ENCODE measurements at regions not wholly inside any gene's neighbourhood (a gene's known extent, or its start where the extent isn't known, plus 50 kb on each side); places are given as distances from the start of the nearest gene placed in this dataset.

- ChIA-PET CTCF (ENCODE audit: low intra/inter-chr PET ratio) (no interaction called here), POLR2A (interaction anchor here (0.6 kb wide), 1 partner anchor 18 kb away, joined by 3 read pairs; no protein-coding TSS in a partner anchor)
- H3K4me3 ChIP-seq, result no peak overlapping the region
- in situ Hi-C loops (cut with MboI), result no loop called here
- intact Hi-C loops (cut with micrococcal nuclease), result no loop called here
- no peak for DNase-seq (ENCODE audit: extremely low read depth in 1 of 4, low spot score in 3 of 4)
- H3K9ac ChIP-seq (ENCODE audit: insufficient read depth in 1 of 2, low read depth in 2 of 2, low read length in 2 of 2), result no peak overlapping the region
- no peaks in the 10 kb centered on the region for H3K9me3 ChIP-seq (replicated peaks; ENCODE audit: control insufficient read depth, insufficient read depth, low read depth, low read length)
- H3K27ac ChIP-seq (ENCODE audit: extremely low read depth, low read depth, low read length), result no peak overlapping the region
- no peaks in the 10 kb centered on the region for H4K20me1 ChIP-seq (replicated peaks; ENCODE audit: control insufficient read depth, insufficient read depth, low read length)
- 0% methylated on average over 2 of the region's 2 CpGs for WGBS (ENCODE audit: insufficient coverage, low coverage, missing lambda C conversion rate)
- H3K4me2 ChIP-seq (ENCODE audit: insufficient read depth, low read length), result no peak overlapping the region
- FAIRE-seq, result no peak
- H3K27me3 ChIP-seq (ENCODE audit: control insufficient read depth in 2 of 2, insufficient read depth in 2 of 2, low read length in 2 of 2), result no peaks in the 10 kb centered on the region
- H3K9me1 ChIP-seq (ENCODE audit: control insufficient read depth, insufficient read depth, low read length), result no peaks in the 10 kb centered on the region
- no peaks in the 10 kb centered on the region for H3K79me2 ChIP-seq (ENCODE audit: control insufficient read depth, insufficient read depth, low read length)
- no peak overlapping the region for H2AFZ ChIP-seq (ENCODE audit: low read depth, low read length)
- no peak for ATAC-seq
- H3K4me1 ChIP-seq (replicated peaks in 1 of 2; ENCODE audit: control insufficient read depth in 2 of 2, insufficient read depth in 2 of 2, low read length in 2 of 2), result no peaks in the 10 kb centered on the region
- TF ChIP-seq EGR1 (conservative IDR thresholded peaks at IDR 0.05) (no peak), ATF4 (CRISPR knock-in tag; IDR thresholded peaks at IDR 0.05) (no peak), NCOA1 (IDR thresholded peaks at IDR 0.05; ENCODE audit: low read depth) (no peak), MTF1 (CRISPR knock-in tag; IDR thresholded peaks at IDR 0.05; ENCODE audit: borderline replicate concordance) (no peak), PHF8 (IDR thresholded peaks at IDR 0.05; ENCODE audit: borderline replicate concordance, low read length) (no peak), ZNF408 (CRISPR knock-in tag; IDR thresholded peaks at IDR 0.05; ENCODE audit: low read depth) (no peak), EZH2 (IDR thresholded peaks at IDR 0.05; ENCODE audit: borderline replicate concordance, low read depth, low read length) (no peak), CREB5 (CRISPR knock-in tag; IDR thresholded peaks at IDR 0.05) (no peak), PRPF4 (IDR thresholded peaks at IDR 0.05; ENCODE audit: insufficient read depth, low read depth, low read length, poor library complexity, severe bottlenecking) (no peak)
- H3K36me3 ChIP-seq (ENCODE audit: control insufficient read depth, insufficient read depth, low read length), result no peaks in the 10 kb centered on the region
- no TSS peak for BruUV-seq (replicated peaks)
These were observed 152.1 kb upstream of the FMN2 start for GRCh38 chr1:239939602-239940001.

All from K562 (cell line).